AG09309 (cell line): ENCODE measurements at regions not wholly inside any gene's neighbourhood (a gene's known extent, or its start where the extent isn't known, plus 50 kb on each side); places are given as distances from the start of the nearest gene placed in this dataset.

Experiments used
- DNase-seq: peaks from one replicate; pipeline ENCODE4 v3.0.0-alpha.2; 2010; ENCODE audit warnings: low read depth
- H3K4me3 ChIP-seq: 2 replicates; pipeline ENCODE4 v1.5.1; 2011; ENCODE audit warnings: mild to moderate bottlenecking, low read depth, low read length, moderate library complexity; ENCODE audit not compliant: control insufficient read depth
- CTCF ChIP-seq: IDR thresholded peaks from 2 replicates; pipeline ENCODE4 v1.5.1; 2011; ENCODE audit warnings: mild to moderate bottlenecking, low read depth, low read length, inconsistent platforms; ENCODE audit not compliant: insufficient read depth, control insufficient read depth; ENCODE audit errors: missing control alignments

GRCh38 chr10:83869898-83870297, 269.4 kb upstream of the GHITM start:
- no peak for DNase-seq
- no peak overlapping the region for H3K4me3 ChIP-seq
- TF ChIP-seq CTCF, result no peak

DNA sequence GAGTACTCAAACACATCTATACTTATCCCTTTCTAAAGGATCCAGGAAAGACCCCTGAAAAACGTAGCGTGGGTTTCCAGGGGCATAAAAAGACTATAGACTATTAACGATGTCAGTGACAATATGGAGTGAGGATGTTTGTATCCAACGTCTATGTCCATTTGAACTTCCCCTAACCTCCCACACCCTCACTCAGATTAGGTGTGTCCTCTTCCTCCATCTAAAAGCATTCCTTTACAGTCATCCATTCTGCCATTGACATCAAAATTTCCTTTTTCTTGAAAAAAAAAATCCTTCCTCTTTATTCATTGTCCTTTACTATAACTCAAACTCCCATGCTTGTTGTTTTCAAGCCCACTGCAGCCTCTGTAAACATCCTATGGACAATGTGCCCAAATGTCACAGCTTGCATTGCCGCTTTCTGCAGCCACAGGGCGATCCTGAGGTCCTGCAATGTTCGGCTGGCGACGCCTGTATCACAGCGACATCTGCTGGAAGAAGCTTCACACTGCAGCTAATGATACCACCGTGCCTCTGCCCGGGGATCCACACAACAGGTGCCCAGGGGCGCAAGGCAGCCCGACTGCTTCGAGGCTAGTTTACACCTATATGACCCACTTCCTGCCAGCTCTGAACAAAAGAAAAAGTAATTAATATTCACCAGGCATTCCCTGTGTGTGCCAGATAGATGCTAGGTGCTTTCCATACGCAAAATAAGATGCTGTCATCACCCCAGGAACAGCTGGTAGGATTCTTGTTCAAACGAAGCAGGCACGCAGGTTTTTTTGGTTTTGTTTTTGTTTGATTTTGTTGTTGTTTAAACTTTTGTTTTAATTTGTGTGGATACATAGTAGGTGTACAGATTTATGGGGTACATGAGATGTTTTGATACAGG, 267.9 kb upstream of the GHITM start:
- H3K4me3 ChIP-seq, result no peak overlapping the region
- TF ChIP-seq CTCF, result peak; percentile 91
- DNase-seq, result no peak

- H3K4me3 ChIP-seq, result no peak overlapping the region
- DNase-seq, result no peak
- TF ChIP-seq CTCF, result no peak
These were observed 259.0 kb upstream of the GHITM start for GRCh38 chr10:83880252-83880791.

- TF ChIP-seq CTCF, result no peak
- no peak for DNase-seq
- no peak overlapping the region for H3K4me3 ChIP-seq
These were observed 257.6 kb upstream of the GHITM start for GRCh38 chr10:83881661-83882060.

- DNase-seq, result no peak
- no peak for TF ChIP-seq CTCF
- no peak overlapping the region for H3K4me3 ChIP-seq
These were observed 252.4 kb upstream of the GHITM start for GRCh38 chr10:83886871-83887270.

GRCh38 chr10:83892737-83893136, 246.6 kb upstream of the GHITM start:
- no peak for TF ChIP-seq CTCF
- H3K4me3 ChIP-seq, result no peak overlapping the region
- DNase-seq, result no peak
